Pancreas (tissue), 10 donors: ENCODE measurements at regions not wholly inside any gene's neighbourhood (a gene's known extent, or its start where the extent isn't known, plus 50 kb on each side); places are given as distances from the start of the nearest gene placed in this dataset.
"Not testable (repeated sequence)": the region's sequence is repeated elsewhere in the genome, so short reads cannot be mapped to it uniquely, and the experiment has no call there.

Experiments used
- ATAC-seq, 4 donors: fragments of 200-7000 bp; cut with Tn5 transposase; one replicate each; pipeline versions ENCODE4 v1.8.0 to v1.9.1; 2020; ENCODE audit warnings: mild to moderate bottlenecking in 4 of 4, moderate library complexity in 4 of 4
- DNase-seq, 6 donors: peaks; one replicate each; pipeline ENCODE4 v3.0.0-alpha.2; 2020
- FAIRE-seq: peaks from 2 replicates; lab custom pipeline; 2012; peaks lifted over from hg19 to GRCh38; lab: Jason Lieb, UNC
- H3K27ac ChIP-seq, 4 donors: fragments of 200-600 bp; sonication (generic); 1 replicate in 3 of 4; 2 replicates in 1 of 4; pipeline versions ENCODE4 v1.5.0 to v1.8.0; 2020
- H3K27me3 ChIP-seq, 4 donors: fragments of 200-600 bp; one replicate each; pipeline ENCODE4 v1.8.0; 2021
- H3K36me3 ChIP-seq, 3 donors: fragments of 200-600 bp; sonication (generic) in 1 of 3; one replicate each; pipeline versions ENCODE4 v1.5.0 to v1.8.0; 2020 to 2021
- H3K4me1 ChIP-seq, 3 donors: fragments of 200-600 bp; one replicate each; pipeline ENCODE4 v1.8.0; 2021
- H3K4me3 ChIP-seq, 4 donors: fragments of 200-600 bp; sonication (generic) in 2 of 4; one replicate each; pipeline versions ENCODE4 v1.5.0 to v1.8.0; 2020 to 2021
- H3K9me3 ChIP-seq, 4 donors: fragments of 200-600 bp; one replicate each; pipeline ENCODE4 v1.8.0; 2021
- WGBS, 2 donors: extraction: QIAGEN DNeasy Blood & Tissue Kit; methylation state at CpG; one replicate each; pipeline ENCODE4 v1.1.7; 2013; 5-methylcytosine and 5-hydroxymethylcytosine counted together
- intact Hi-C, 3 donors: fragments of 100-400 bp; cut with DNase I; formaldehyde crosslinking; loops; one replicate each; pipeline versions ENCODE4 v1.11.1 to v1.14.2; 2022
- TF ChIP-seq, protein P1 (sequence below), 4 donors: fragments of 200-600 bp; sonication (generic) in 3 of 4; IDR thresholded peaks; one replicate each; pipeline versions ENCODE4 v1.5.0 to v1.8.0; 2021; ENCODE audit warnings: antibody characterized with exemption in 4 of 4
- donor health status: healthy with polysubstance abuse.
- donor health status: DM: no; HTN: no; CAD: no; lungs with moderate emphysema.
- donor health status: DM: no; HTN: no; CAD: no.
- donor health status: control.
- donor health status: control.
- donor health status: Bipolar disorder and iron deficiency.
- donor health status: DM: yes; HTN: yes; CAD: no.
- donor health status: DM: no; HTN: no; CAD: no.
- donor health status: DM: no; HTN: no; CAD: no.
- donor health status: DM: yes; HTN: yes; CAD: no.

DNA sequence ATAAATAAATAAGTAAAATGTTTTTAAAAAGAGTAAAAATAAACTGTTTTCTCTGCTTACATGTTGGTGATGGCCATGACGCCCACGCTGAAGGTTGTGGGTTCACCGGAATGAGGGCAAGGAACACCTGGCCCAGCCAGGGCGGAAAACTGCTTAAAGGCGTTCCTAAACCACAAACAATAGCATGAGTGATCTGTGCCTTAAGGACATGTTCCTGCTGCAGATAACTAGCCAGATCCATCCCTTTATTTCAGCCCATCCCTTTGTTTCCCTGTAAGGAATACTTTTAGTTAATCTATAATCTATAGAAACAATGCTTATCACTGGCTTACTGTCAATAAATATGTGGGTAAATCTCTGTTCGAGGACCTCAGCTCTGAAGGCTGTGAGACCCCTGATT lies 63.3 kb upstream of the CEP78 start:
- intact Hi-C loops, DNase-seq, H3K36me3 ChIP-seq, H3K4me1 ChIP-seq, H3K4me3 ChIP-seq, H3K27ac ChIP-seq, H3K9me3 ChIP-seq, FAIRE-seq, ATAC-seq, H3K27me3 ChIP-seq: not testable (repeated sequence)
- 83 to 87% methylated on average over 6 of the region's 6 CpGs for WGBS, 2 donors

DNA sequence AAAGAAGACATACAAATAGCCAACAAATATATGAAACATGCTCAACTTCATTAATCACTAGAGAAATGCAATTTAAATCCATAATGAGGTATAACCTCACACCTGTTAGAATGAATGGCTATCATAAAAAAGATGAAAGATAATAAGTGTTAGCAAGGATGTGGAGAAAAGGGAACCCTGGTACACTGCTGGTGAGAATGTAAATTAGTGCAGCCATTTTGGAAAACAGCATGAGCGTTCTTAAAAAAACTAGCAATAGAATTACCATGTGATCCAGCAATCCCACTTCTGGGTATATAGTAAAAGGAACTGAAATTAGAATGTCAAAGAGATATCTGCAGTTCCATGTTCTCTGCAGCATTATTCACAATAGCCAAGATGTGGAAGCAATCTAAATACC lies 64.2 kb upstream of the CEP78 start:
- intact Hi-C loops: no loop called here
- Histone ChIP-seq H3K4me3 (no peak overlapping the region), H3K4me1 (peaks cover 0 to 9% (median 5%) of the 10 kb centered on the region in 3 donors), H3K27ac (no peak overlapping the region), H3K27me3 (no peaks in the 10 kb centered on the region), H3K9me3 (no peaks in the 10 kb centered on the region), H3K36me3 (no peaks in the 10 kb centered on the region)
- WGBS, 2 donors: 81 to 91% methylated on average over 1 of the region's 1 CpG
- ATAC-seq (no peak), DNase-seq (no peak), FAIRE-seq (no peak)
- TF ChIP-seq, protein P1, sequence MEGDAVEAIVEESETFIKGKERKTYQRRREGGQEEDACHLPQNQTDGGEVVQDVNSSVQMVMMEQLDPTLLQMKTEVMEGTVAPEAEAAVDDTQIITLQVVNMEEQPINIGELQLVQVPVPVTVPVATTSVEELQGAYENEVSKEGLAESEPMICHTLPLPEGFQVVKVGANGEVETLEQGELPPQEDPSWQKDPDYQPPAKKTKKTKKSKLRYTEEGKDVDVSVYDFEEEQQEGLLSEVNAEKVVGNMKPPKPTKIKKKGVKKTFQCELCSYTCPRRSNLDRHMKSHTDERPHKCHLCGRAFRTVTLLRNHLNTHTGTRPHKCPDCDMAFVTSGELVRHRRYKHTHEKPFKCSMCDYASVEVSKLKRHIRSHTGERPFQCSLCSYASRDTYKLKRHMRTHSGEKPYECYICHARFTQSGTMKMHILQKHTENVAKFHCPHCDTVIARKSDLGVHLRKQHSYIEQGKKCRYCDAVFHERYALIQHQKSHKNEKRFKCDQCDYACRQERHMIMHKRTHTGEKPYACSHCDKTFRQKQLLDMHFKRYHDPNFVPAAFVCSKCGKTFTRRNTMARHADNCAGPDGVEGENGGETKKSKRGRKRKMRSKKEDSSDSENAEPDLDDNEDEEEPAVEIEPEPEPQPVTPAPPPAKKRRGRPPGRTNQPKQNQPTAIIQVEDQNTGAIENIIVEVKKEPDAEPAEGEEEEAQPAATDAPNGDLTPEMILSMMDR (IDR thresholded peaks at IDR 0.05): no peak

DNA sequence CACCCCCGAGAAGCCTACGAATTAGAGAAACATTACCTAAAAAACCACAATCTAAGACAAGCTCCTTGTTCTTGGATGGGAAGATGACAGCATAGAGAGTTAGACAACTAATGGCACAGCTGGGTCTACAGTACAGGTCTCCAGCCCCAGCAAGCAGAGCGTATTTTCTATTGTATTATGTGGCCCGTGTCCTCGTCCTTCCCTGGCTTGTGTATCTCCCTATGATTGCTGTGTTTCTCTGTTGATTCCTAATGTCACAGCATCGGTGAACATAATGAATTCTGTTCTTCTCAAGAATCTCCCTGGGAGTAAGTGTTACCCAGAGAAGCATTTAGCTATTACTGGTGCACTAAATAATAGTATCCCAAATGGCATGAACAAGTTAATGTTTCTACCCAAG lies 66.8 kb upstream of the CEP78 start:
- H3K27me3 ChIP-seq: no peaks in the 10 kb centered on the region
- WGBS, 2 donors: 90 to 94% methylated on average over 6 of the region's 6 CpGs
- DNase-seq (no peak), FAIRE-seq (no peak), ATAC-seq (no peak)
- peaks cover 0 to 9% (median 5%) of the 10 kb centered on the region in 3 donors for H3K4me1 ChIP-seq
- H3K36me3 ChIP-seq: no peaks in the 10 kb centered on the region
- H3K4me3 ChIP-seq: no peak overlapping the region
- TF ChIP-seq, protein P1 (IDR thresholded peaks at IDR 0.05): no peak
- no peak overlapping the region for H3K27ac ChIP-seq
- intact Hi-C loops: no loop called here
- no peaks in the 10 kb centered on the region for H3K9me3 ChIP-seq

DNA sequence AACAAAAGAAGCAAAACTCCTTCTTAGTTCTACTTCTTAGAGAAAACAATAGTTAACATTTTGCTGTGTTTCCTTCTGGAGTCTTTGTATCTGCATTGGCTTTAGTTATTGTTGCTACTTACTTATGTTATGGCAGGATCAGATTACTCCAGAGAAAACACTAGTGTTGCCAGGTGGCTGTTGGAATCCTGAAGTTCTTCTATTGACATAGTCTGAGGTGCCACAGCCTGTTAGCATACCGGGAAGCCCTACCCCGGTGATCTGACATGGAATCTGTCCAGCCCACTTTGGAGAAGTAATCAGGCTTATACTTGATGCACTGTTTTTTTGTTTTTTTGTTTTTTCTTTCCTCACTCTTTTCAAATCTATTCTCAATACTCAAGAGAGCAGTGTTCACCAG lies 68.5 kb upstream of the CEP78 start:
- 9 to 13% methylated on average over 2 of the region's 2 CpGs for WGBS, 2 donors
- ATAC-seq (peak; percentile 92 to 98 (median 94)), FAIRE-seq (no peak), DNase-seq (peak in 4 of 6 donors; percentile 24 to 53 (median 34))
- no peaks in the 10 kb centered on the region for H3K36me3 ChIP-seq
- intact Hi-C loops: no loop called here
- H3K27me3 ChIP-seq: no peaks in the 10 kb centered on the region
- no peak overlapping the region for H3K4me3 ChIP-seq
- H3K4me1 ChIP-seq: peaks cover 0 to 9% (median 5%) of the 10 kb centered on the region in 3 donors
- no peak overlapping the region for H3K27ac ChIP-seq
- H3K9me3 ChIP-seq: no peaks in the 10 kb centered on the region
- TF ChIP-seq, protein P1 (IDR thresholded peaks at IDR 0.05): no peak

DNA sequence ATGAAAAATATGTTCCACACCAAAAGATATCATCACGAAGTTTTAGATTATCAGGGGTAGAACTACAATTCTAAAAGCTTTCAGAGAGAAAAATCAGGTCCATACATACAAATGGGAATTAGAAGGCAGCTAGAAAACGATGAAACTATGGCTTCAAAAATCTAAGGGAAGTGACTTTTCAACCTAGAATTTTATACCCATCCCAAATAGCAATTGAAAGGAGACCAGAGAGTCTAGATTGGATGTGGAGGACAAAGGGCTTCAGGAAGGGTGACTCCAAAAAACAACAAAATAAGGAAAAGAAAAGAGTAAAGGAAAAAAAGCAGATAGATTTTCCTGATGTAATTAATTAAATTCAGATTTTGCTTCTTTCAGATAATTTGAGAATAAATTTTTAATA lies 72.0 kb upstream of the CEP78 start:
- FAIRE-seq (no peak), DNase-seq (no peak), ATAC-seq (no peak)
- no peaks in the 10 kb centered on the region for H3K27me3 ChIP-seq
- WGBS, 2 donors: 58 to 78% methylated on average over 2 of the region's 2 CpGs
- TF ChIP-seq, protein P1 (IDR thresholded peaks at IDR 0.05): no peak
- H3K4me3 ChIP-seq: no peak overlapping the region
- intact Hi-C loops: no loop called here
- peaks cover 0 to 9% (median 5%) of the 10 kb centered on the region in 3 donors for H3K4me1 ChIP-seq
- no peak overlapping the region for H3K27ac ChIP-seq
- no peaks in the 10 kb centered on the region for H3K9me3 ChIP-seq
- no peaks in the 10 kb centered on the region for H3K36me3 ChIP-seq
